ENCODE measurements at regions not wholly inside any gene's neighbourhood (a gene's known extent, or its start where the extent isn't known, plus 50 kb on each side); places are given as distances from the start of the nearest gene placed in this dataset.

DNA sequence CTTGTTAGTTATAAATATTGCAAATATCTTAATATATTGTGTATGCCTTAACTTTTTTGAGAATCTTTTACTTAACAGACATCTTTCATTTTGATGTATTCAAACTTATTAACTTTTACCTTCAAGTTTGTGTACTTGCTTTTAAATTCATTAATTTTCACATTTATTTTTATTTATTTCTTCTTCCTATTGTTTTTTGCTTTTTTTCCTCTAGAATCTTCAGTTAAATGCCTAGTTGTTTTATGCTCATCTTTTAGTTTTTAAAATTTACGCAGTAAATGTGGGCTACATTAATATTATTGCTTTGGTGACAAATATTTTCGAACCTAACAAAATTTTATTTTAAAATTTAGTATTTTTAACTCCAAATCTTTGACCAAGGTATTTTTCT lies 89.0 kb downstream of the TNFAIP3 start:
- H3K27ac ChIP-seq (ENCODE audit: low read depth) = no peak overlapping the region
- H3K4me3 ChIP-seq (ENCODE audit: low read depth, low read length) = no peak overlapping the region
- no peaks in the 10 kb centered on the region for H3K36me3 ChIP-seq (ENCODE audit: insufficient read depth)
- no peaks in the 10 kb centered on the region for H3K4me1 ChIP-seq (ENCODE audit: insufficient read depth)
- no peak for DNase-seq (ENCODE audit: extremely low spot score)
- 98% methylated on average over 2 of the region's 2 CpGs for WGBS

DNA sequence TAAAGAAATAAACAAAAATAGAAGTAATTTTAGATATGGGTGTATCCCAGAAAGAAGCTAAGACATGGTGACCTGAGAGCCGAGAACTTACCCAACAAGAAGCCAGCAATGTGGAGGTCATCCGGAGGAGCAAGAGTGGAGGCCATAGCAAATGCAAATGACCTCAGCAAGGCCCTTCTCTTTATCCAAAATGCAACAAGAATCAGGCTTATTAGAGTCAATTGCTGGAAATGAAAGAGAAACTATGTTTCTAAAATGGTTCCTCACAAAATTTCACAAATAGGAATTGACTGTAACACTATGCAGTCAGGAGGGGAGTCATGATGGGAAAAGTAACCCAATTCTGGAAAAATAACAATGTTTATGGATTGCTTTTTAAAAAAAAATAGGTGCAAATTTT lies 90.4 kb downstream of the TNFAIP3 start:
- no peak overlapping the region for H3K27ac ChIP-seq (ENCODE audit: low read depth)
- DNase-seq (ENCODE audit: extremely low spot score) = no peak
- H3K36me3 ChIP-seq (ENCODE audit: insufficient read depth) = no peaks in the 10 kb centered on the region
- WGBS = 74% methylated on average over 2 of the region's 2 CpGs
- no peak overlapping the region for H3K4me3 ChIP-seq (ENCODE audit: low read depth, low read length)
- H3K4me1 ChIP-seq (ENCODE audit: insufficient read depth) = no peaks in the 10 kb centered on the region

DNA sequence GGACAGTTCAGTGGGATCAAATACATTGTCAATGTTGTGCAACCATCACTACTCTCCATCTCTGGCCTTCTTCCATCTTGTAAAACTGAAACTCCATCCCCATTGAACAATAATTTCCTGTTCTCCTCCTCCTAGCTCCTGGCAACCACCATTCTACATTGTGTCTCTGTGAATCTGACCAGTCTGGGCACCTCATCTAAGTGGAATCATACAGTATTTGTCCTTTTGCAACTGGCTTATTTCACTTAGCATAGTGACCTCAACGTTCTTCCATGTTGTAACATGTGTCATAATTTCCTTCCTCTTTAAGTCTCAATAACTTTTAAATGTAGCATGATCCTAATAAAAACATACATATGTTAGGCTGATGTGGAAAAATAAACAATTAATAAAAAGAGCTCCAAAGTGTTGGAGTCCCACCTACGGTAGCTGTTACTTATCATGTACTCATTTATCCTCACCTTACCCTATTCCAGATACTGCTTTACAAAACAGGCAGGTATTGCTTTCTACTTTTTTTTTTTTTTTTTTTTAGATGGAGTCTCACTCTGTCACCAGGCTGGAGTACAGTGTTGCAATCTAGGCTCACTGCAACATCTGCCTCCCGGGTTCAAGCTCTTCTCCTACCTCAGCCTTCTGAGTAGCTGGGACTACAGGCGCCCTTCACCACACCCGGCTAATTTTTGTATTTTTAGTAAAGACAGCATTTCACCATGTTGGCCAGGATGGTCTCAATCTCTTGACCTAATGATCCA lies 91.9 kb downstream of the TNFAIP3 start:
- Histone ChIP-seq H3K4me1 (ENCODE audit: insufficient read depth) (no peaks in the 10 kb centered on the region), H3K4me3 (ENCODE audit: low read depth, low read length) (no peak overlapping the region), H3K36me3 (ENCODE audit: insufficient read depth) (no peaks in the 10 kb centered on the region), H3K27ac (ENCODE audit: low read depth) (no peak overlapping the region)
- WGBS = 93% methylated on average over 5 of the region's 5 CpGs
- DNase-seq (ENCODE audit: extremely low spot score) = no peak

DNA sequence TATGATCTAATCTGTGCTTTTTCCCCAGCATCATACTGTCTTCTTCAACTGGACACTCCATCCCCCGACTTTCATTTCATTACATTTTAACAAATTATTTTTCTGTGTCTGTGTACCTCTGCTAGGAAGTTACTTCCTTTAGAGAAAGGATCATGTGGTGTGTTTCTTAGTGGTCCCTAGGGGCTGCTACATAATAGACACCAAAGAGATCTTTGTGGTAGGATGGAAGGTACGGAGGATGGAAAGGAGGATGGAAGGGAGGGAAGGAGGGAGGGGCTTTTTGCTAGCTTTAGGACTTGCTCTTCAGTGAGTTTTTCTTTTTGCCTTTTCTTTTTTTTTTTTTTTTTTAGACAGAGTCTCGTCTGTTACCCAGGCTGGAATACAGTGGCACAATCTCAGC lies 95.7 kb downstream of the TNFAIP3 start:
- WGBS = 97% methylated on average over 3 of the region's 3 CpGs
- no peaks in the 10 kb centered on the region for H3K36me3 ChIP-seq (ENCODE audit: insufficient read depth)
- H3K27ac ChIP-seq (ENCODE audit: low read depth) = no peak overlapping the region
- H3K4me1 ChIP-seq (ENCODE audit: insufficient read depth) = no peaks in the 10 kb centered on the region
- no peak overlapping the region for H3K4me3 ChIP-seq (ENCODE audit: low read depth, low read length)
- DNase-seq (ENCODE audit: extremely low spot score) = no peak

DNA sequence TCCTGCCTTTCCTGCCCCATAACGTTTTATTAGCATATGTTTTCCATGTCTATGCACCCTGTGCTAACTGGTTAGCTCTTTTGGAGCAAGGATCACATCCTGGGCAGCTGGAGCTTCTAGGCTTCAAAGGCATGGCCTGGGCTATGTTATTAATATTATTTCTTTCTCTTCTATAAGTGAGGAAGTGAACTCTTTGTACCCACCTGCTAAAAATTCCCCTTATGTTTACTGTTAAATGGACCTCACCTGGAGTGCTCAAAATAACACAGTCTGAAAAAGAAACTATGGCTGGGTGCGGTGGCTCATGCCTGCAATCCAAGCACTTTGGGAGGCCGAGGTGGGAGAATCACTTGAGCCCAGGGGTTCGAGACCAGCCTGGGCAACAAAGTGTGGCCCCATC lies 97.8 kb downstream of the TNFAIP3 start:
- Histone ChIP-seq H3K4me3 (ENCODE audit: low read depth, low read length) (no peak overlapping the region), H3K36me3 (ENCODE audit: insufficient read depth) (no peaks in the 10 kb centered on the region), H3K4me1 (ENCODE audit: insufficient read depth) (no peaks in the 10 kb centered on the region), H3K27ac (ENCODE audit: low read depth) (no peak overlapping the region)
- no peak for DNase-seq (ENCODE audit: extremely low spot score)
- WGBS = 54% methylated on average over 4 of the region's 4 CpGs

DNA sequence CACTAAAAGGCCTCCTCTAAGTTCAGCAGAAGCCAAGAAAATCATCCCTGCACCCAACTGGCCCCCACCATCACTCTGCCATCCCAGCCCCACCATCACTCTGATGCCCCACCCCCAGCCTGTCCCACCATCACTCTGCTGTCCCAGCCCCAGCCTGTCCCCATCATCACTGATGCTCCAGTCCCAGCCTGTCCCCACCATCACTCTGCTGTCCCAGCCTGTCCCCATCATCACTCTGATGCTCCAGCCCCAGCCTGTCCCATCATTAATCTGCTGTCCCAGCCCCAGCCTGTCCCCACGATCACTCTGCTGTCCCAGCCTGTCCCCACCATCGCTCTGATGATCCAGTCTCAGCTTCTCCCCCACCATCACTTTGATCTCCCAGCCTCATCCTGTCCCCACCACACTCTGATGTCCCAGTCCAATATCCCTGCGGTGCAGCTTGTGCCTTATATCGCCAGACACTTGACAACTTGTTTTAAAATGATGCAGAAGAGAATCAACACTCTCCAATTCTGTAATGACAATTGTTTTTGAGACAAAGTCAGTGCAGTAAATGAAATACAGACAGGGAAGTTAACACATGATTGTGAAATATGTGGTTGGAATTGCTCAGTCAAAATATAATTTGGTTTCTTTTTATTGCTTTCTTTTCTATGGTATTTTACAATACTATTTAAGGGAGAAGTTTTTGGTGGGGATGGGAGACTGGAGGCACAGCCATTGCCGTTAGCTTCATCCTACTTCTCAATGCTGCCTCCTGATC lies 100.8 kb downstream of the TNFAIP3 start:
- Histone ChIP-seq H3K36me3 (ENCODE audit: insufficient read depth) (no peaks in the 10 kb centered on the region), H3K4me1 (ENCODE audit: insufficient read depth) (no peaks in the 10 kb centered on the region), H3K27ac (ENCODE audit: low read depth) (no peak overlapping the region), H3K4me3 (ENCODE audit: low read depth, low read length) (no peak overlapping the region)
- 84% methylated on average over 5 of the region's 5 CpGs for WGBS
- DNase-seq (ENCODE audit: extremely low spot score) = no peak

DNA sequence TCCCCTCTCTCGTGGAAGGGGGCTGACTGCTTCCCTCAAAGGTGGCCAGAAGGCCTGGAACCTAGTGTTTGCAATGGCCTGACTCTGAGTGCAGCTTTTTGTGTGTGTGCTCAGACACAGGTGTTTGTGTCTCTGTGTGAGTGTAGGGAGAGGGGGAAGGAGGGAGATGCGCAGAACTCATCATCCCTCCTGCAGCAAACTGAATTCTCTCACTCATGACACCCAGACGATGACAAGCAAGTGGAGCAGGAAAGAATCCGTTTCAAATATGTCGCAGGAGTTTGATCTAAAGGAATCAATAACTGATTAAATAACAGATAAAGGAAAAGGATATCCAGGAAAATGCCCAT lies 101.4 kb downstream of the TNFAIP3 start:
- Histone ChIP-seq H3K4me1 (ENCODE audit: insufficient read depth) (no peaks in the 10 kb centered on the region), H3K27ac (ENCODE audit: low read depth) (no peak overlapping the region), H3K4me3 (ENCODE audit: low read depth, low read length) (no peak overlapping the region), H3K36me3 (ENCODE audit: insufficient read depth) (no peaks in the 10 kb centered on the region)
- no peak for DNase-seq (ENCODE audit: extremely low spot score)
- 88% methylated on average over 5 of the region's 5 CpGs for WGBS

DNA sequence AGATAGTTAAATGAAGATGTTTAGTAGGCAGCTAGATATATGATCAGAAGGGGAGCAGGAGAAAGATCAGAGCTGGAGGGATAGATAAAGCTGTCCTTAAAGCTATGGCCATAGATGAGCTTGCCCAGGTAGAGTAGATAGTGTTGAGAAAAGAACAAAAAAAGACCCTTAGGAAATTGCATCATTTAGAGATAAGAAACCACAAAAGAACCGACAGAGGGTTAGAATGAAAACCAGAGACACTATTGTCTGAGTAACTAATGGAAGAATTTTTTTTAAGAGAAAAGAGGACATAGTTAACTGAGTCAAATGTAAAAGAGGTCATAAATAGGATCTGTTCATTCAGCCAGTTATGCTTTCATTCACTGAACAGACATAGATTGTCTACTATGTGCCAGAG lies 101.8 kb downstream of the TNFAIP3 start:
- no peak for DNase-seq (ENCODE audit: extremely low spot score)
- Histone ChIP-seq H3K4me1 (ENCODE audit: insufficient read depth) (no peaks in the 10 kb centered on the region), H3K36me3 (ENCODE audit: insufficient read depth) (no peaks in the 10 kb centered on the region), H3K27ac (ENCODE audit: low read depth) (no peak overlapping the region), H3K4me3 (ENCODE audit: low read depth, low read length) (no peak overlapping the region)
- WGBS = 37% methylated on average over 1 of the region's 1 CpG

DNA sequence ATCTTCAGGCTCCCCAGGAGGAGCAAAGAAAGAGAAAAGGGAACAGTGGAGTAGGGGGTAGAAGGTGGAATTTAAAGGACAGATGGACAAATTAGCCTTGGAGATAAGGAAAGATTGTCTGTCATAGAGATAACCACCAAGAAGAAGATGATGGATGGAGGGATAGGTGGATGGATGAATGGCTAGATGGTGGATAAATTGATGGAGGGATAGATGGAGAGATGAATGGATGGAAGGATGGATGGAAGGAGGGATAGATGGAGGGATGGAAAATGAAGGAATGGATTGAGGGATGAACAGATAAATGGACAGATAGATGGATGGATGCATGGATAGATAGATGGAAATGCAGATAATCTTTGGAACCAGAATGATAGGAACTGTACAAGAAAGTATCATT lies 102.8 kb downstream of the TNFAIP3 start:
- Histone ChIP-seq H3K36me3 (ENCODE audit: insufficient read depth) (no peaks in the 10 kb centered on the region), H3K4me1 (ENCODE audit: insufficient read depth) (no peaks in the 10 kb centered on the region), H3K4me3 (ENCODE audit: low read depth, low read length) (no peak overlapping the region), H3K27ac (ENCODE audit: low read depth) (no peak overlapping the region)
- DNase-seq (ENCODE audit: extremely low spot score) = no peak

DNA sequence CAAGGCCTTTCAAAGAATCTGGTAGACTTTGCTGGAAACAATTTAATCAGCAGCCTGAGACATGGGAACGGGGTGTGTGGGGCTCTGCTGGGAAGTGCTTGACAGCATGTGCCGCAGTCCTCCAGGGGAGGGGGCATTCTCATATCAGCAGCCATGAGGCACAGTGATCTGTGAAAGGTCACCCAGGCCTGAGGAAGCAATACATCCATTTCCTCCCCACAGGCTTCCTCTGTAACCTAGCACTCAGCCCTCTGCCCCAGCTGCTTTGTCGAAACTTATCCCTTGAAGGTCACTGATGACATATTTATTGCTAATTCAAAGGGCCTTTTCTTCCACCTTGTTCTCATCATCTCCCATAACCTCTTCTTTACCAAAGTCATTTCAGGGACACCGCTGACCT lies 103.3 kb downstream of the TNFAIP3 start:
- WGBS = 69% methylated on average over 4 of the region's 4 CpGs
- Histone ChIP-seq H3K36me3 (ENCODE audit: insufficient read depth) (no peaks in the 10 kb centered on the region), H3K4me1 (ENCODE audit: insufficient read depth) (no peaks in the 10 kb centered on the region), H3K4me3 (ENCODE audit: low read depth, low read length) (no peak overlapping the region), H3K27ac (ENCODE audit: low read depth) (no peak overlapping the region)
- DNase-seq (ENCODE audit: extremely low spot score) = no peak

DNA sequence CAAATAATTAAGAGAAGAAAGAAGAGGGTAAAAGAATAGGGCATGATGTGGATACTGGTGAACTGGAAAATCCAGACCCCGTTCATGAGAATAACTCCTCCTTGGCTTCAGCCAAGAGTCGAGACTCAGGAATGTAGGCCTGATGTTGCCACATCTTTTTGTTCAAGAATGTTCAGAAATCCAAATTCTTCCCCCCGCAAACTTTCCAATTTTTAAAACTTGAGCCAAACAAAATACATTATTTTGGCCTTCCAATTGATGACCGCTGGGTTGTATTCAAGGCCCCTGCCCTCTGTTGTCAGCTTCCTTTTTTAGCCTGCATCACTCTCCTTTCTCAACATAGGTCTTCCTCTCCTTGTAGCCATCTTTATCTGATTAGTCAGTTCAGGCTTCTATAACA lies 106.1 kb downstream of the TNFAIP3 start:
- 85% methylated on average over 4 of the region's 4 CpGs for WGBS
- Histone ChIP-seq H3K36me3 (ENCODE audit: insufficient read depth) (no peaks in the 10 kb centered on the region), H3K4me3 (ENCODE audit: low read depth, low read length) (no peak overlapping the region), H3K4me1 (ENCODE audit: insufficient read depth) (no peaks in the 10 kb centered on the region), H3K27ac (ENCODE audit: low read depth) (no peak overlapping the region)
- DNase-seq (ENCODE audit: extremely low spot score) = no peak

DNA sequence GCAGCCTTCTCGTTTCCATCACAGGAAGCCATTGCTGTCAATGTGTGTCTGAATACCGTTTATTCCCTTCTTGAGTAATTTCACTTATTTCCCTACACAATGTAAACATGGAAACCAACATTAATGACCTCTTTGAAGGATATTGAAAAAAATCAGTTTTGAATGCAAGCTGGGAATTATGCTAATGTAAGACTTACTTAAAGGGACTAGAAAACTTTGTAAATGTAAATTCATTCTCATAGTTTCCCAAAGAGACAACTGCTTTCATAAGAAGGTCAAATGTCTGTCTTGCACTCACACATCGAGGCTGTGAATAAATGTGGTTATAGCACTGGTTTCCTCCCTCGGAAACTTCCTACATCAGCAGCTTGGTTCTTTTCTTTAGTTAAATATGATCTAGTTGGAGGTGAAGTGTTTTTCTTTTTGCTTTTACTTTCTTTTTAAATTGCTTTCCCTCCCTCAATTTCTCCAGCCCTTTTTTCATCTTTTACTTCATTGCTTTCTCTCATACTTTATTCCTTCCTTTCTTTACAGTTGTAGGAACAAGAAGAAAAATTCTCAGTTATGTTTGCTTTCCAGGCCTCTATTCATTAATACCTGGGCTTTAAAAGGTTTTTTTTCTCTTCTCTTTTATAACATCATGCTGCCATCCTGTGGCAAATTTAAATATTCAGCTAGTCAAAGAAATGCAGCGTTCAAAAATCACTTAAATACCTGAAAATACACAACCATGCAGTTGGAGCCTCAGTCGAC lies 108.3 kb downstream of the TNFAIP3 start:
- Histone ChIP-seq H3K27ac (ENCODE audit: low read depth) (no peak overlapping the region), H3K4me1 (ENCODE audit: insufficient read depth) (no peaks in the 10 kb centered on the region), H3K4me3 (ENCODE audit: low read depth, low read length) (no peak overlapping the region), H3K36me3 (ENCODE audit: insufficient read depth) (no peaks in the 10 kb centered on the region)
- WGBS = 57% methylated on average over 6 of the region's 6 CpGs
- no peak for DNase-seq (ENCODE audit: extremely low spot score)

DNA sequence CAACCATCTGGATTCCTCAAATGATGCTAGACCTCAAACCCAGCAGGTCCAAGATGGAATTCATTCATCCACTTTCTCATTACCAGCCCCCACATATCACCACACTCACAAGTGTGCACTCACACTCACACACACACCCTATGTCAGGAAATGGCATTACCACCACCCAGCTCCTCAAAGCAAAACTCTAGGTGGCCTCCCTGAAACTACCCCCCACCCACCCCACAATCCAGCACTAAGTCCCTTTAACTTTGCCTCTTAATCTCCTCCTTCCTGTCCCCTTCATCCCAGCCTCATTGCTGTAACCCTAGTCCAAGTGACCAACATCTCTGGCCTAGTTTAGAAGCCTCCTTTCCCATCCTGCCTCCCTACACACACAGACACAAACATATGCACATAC lies 109.4 kb downstream of the TNFAIP3 start:
- Histone ChIP-seq H3K36me3 (ENCODE audit: insufficient read depth) (no peaks in the 10 kb centered on the region), H3K27ac (ENCODE audit: low read depth) (no peak overlapping the region), H3K4me1 (ENCODE audit: insufficient read depth) (no peaks in the 10 kb centered on the region), H3K4me3 (ENCODE audit: low read depth, low read length) (no peak overlapping the region)
- no peak for DNase-seq (ENCODE audit: extremely low spot score)

DNA sequence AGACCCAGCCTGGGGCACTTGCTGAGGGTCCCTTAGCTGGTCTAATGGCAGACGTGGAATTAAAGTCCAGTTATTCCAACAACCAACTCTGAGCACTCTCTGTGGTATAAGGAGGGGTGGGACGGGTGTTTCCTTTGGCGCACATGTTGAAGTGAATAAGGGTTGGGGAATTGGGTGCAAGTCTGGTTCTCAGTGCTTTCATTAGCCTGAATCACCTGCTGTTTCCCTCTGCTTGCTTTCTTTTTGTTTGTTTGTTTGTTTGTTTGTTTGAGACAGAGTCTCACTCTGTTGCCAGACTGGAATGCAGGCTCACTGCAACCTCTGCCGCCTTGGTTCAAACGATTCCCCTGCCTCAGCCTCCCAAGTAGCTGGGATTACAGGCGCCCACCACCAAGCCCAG lies 110.1 kb downstream of the TNFAIP3 start:
- Histone ChIP-seq H3K4me1 (ENCODE audit: insufficient read depth) (no peaks in the 10 kb centered on the region), H3K27ac (ENCODE audit: low read depth) (no peak overlapping the region), H3K36me3 (ENCODE audit: insufficient read depth) (no peaks in the 10 kb centered on the region), H3K4me3 (ENCODE audit: low read depth, low read length) (no peak overlapping the region)
- 83% methylated on average over 6 of the region's 6 CpGs for WGBS
- no peak for DNase-seq (ENCODE audit: extremely low spot score)

Data from urinary bladder (tissue), 3 donors.